HepG2 (cell line): ENCODE measurements at regions not wholly inside any gene's neighbourhood (a gene's known extent, or its start where the extent isn't known, plus 50 kb on each side); places are given as distances from the start of the nearest gene placed in this dataset.

Experiments
- ATAC-seq: fragments of 200-7000 bp; cut with Tn5 transposase; 3 replicates; pipeline ENCODE4 v1.9.1; 2020; ENCODE audit warnings: mild to moderate bottlenecking, moderate library complexity
- BruUV-seq: library from RNA; stranded (reverse); fragments of 400-500 nt; replicated peaks from 2 replicates; lab custom pipeline; 2021; lab: Mats Ljungman, UMichigan
- CTCF ChIA-PET: fragments of 300-600 bp; formaldehyde crosslinking; extraction: SDS; loops from one replicate; lab custom pipeline; 2021; ENCODE audit warnings: low total read pairs, inconsistent platforms, low intra/inter-chr PET ratio; lab: Yijun Ruan, JAX
- POLR2A ChIA-PET: fragments of 350-600 bp; sonication (Branson Sonifier 250); formaldehyde crosslinking; loops from one replicate; lab custom pipeline; 2020; ENCODE audit warnings: antibody characterized with exemption, inconsistent platforms; lab: Yijun Ruan, JAX
- DNase-seq: peaks from one replicate; pipeline ENCODE4 v3.0.0-alpha.2; 2015; ENCODE audit warnings: low spot score
- FAIRE-seq: peaks from 3 replicates; lab custom pipeline; 2011; peaks lifted over from hg19 to GRCh38; lab: Jason Lieb, UNC
- H2AFZ ChIP-seq: one replicate; pipeline ENCODE4 v1.6.1; 2011; ENCODE audit warnings: low read length, inconsistent platforms
- H3K27ac ChIP-seq: fragments of 300-600 bp; 3 replicates; pipeline ENCODE4 v1.8.0; 2011; ENCODE audit warnings: mixed run types, mild to moderate bottlenecking, mixed read lengths, low read length, inconsistent platforms; ENCODE audit not compliant: insufficient read depth; ENCODE audit errors: extremely low read length
- H3K27me3 ChIP-seq, 2 experiments: fragments of 200-600 bp in 1 of 2; 2 replicates in 1 of 2; 3 replicates in 1 of 2; pipeline versions ENCODE4 v1.6.0 to v1.8.0; 2011; ENCODE audit warnings: low read length in 2 of 2, mild to moderate bottlenecking in 2 of 2, moderate library complexity in 2 of 2, inconsistent platforms in 1 of 2; ENCODE audit not compliant: insufficient read depth in 2 of 2, control insufficient read depth in 1 of 2
- H3K36me3 ChIP-seq, 2 experiments: fragments of 200-600 bp in 1 of 2; replicated peaks in 1 of 2; 2 replicates in 1 of 2; 3 replicates in 1 of 2; pipeline versions ENCODE4 v1.5.1 to v1.8.0; 2011; ENCODE audit warnings: low read length in 2 of 2, inconsistent platforms in 1 of 2; ENCODE audit not compliant: insufficient read depth in 2 of 2, control insufficient read depth in 1 of 2
- H3K4me1 ChIP-seq: 2 replicates; pipeline ENCODE4 v1.5.1; 2012; ENCODE audit warnings: low read length, inconsistent platforms; ENCODE audit not compliant: insufficient read depth
- H3K4me2 ChIP-seq: 2 replicates; pipeline ENCODE4 v1.6.0; 2011; ENCODE audit warnings: low read depth, low read length, inconsistent platforms
- H3K4me3 ChIP-seq, 3 experiments: fragments of 200-600 bp in 1 of 3; sonication (generic), shearing (Covaris generic) in 1 of 3; replicated peaks in 1 of 3; 2 replicates each; pipeline ENCODE4 v1.5.1; 2011 to 2016; ENCODE audit warnings: low read length in 3 of 3, inconsistent platforms in 2 of 3, low read depth in 2 of 3, mild to moderate bottlenecking in 2 of 3, control low read depth in 1 of 3, mixed read lengths in 1 of 3; ENCODE audit not compliant: insufficient read depth in 1 of 3
- H3K79me2 ChIP-seq: one replicate; pipeline ENCODE4 v1.6.1; 2011; ENCODE audit warnings: low read length, inconsistent platforms; ENCODE audit not compliant: insufficient read depth
- H3K9ac ChIP-seq: 2 replicates; pipeline ENCODE4 v1.6.0; 2011; ENCODE audit warnings: mild to moderate bottlenecking, low read depth, low read length, inconsistent platforms; ENCODE audit not compliant: insufficient read depth
- H3K9me3 ChIP-seq: 2 replicates; pipeline ENCODE4 v1.5.1; 2012; ENCODE audit warnings: mild to moderate bottlenecking, low read length
- H4K20me1 ChIP-seq: 2 replicates; pipeline ENCODE4 v1.6.0; 2011; ENCODE audit warnings: inconsistent platforms, mild to moderate bottlenecking, low read length, moderate library complexity; ENCODE audit not compliant: insufficient read depth
- CBX1 ChIP-seq: IDR thresholded peaks from one replicate; pipeline ENCODE4 v1.6.1; 2016; ENCODE audit warnings: antibody characterized with exemption, low read depth
- FOXC1 ChIP-seq: sonication (generic); formaldehyde crosslinking; IDR thresholded peaks from 2 replicates; pipeline ENCODE4 v1.8.0; 2022; ENCODE audit warnings: mild to moderate bottlenecking, missing genetic modification reagents, borderline replicate concordance
- HDAC1 ChIP-seq: sonication (generic); formaldehyde crosslinking; IDR thresholded peaks from 2 replicates; pipeline ENCODE4 v1.5.1; 2020; ENCODE audit warnings: mild to moderate bottlenecking, missing genetic modification reagents
- NFE2L1 ChIP-seq: sonication (generic); formaldehyde crosslinking; IDR thresholded peaks from 2 replicates; pipeline ENCODE4 v1.4.0; 2020; ENCODE audit warnings: missing genetic modification reagents, mild to moderate bottlenecking, borderline replicate concordance
- SP5 ChIP-seq: IDR thresholded peaks from 2 replicates; pipeline ENCODE4 v1.6.1; 2016; ENCODE audit warnings: low read depth, borderline replicate concordance
- SRSF9 ChIP-seq: fragments of 200-400 bp; formaldehyde crosslinking; IDR thresholded peaks from 2 replicates; pipeline ENCODE4 v1.6.1; 2018; ENCODE audit warnings: borderline replicate concordance, mild to moderate bottlenecking, low read depth, low read length; ENCODE audit not compliant: insufficient read depth, poor library complexity, severe bottlenecking
- ZNF225 ChIP-seq: sonication (generic); formaldehyde crosslinking; IDR thresholded peaks from 2 replicates; pipeline ENCODE4 v1.4.0; 2020; ENCODE audit warnings: mild to moderate bottlenecking, missing genetic modification reagents
- ZNF331 ChIP-seq: sonication (generic); formaldehyde crosslinking; IDR thresholded peaks from 2 replicates; pipeline ENCODE4 v1.4.0; 2020; ENCODE audit warnings: missing genetic modification reagents
- ZNF776 ChIP-seq: sonication (generic); formaldehyde crosslinking; IDR thresholded peaks from 2 replicates; pipeline ENCODE4 v1.4.0; 2020; ENCODE audit warnings: mild to moderate bottlenecking, missing genetic modification reagents
- WGBS: methylation state at CpG from one replicate; pipeline ENCODE4 v1.1.6; 2017; ENCODE audit warnings: low lambda C conversion rate; 5-methylcytosine and 5-hydroxymethylcytosine counted together
- in situ Hi-C: cut with HindIII; loops from 2 replicates; pipeline ENCODE4 v1.10.0; 2017; ENCODE audit warnings: low pct_unique_long_range_greater_than_20kb; ENCODE audit not compliant: extremely low pct_ligation_motif_present
- intact Hi-C: fragments of 100-400 bp; cut with micrococcal nuclease; formaldehyde crosslinking; loops from one replicate; pipeline ENCODE4 v1.10.0; 2022; ENCODE audit not compliant: unreplicated experiment
- TF ChIP-seq, protein P1 (sequence below): sonication (generic); formaldehyde crosslinking; IDR thresholded peaks from 2 replicates; pipeline ENCODE4 v1.5.1; 2020; ENCODE audit warnings: mild to moderate bottlenecking, missing genetic modification reagents, moderate library complexity

- TF ChIP-seq SP5 (CRISPR knock-in tag) = no peak
- no peak for TF ChIP-seq ZNF776 (CRISPR knock-in tag)
- no peak for TF ChIP-seq NFE2L1 (CRISPR knock-in tag)
- TF ChIP-seq CBX1 = no peak
These were observed 239.7 kb upstream of the GATB start (continued) for GRCh38 chr4:152000518-152000917.

- Histone ChIP-seq H3K36me3 (no peaks in the 10 kb centered on the region), H3K79me2 (no peaks in the 10 kb centered on the region), H3K9me3 (no peaks in the 10 kb centered on the region), H3K27ac (no peak overlapping the region), H4K20me1 (no peaks in the 10 kb centered on the region), H3K4me1 (no peaks in the 10 kb centered on the region), H3K4me3 (no peak overlapping the region), H3K27me3 (peaks cover 0 to 2% of the 10 kb centered on the region in 2 experiments; a peak in 2 of 5 replicates), H3K9ac (no peak overlapping the region)
- POLR2A ChIA-PET = no interaction called here
- in situ Hi-C loops (no loop called here), intact Hi-C loops (no loop called here)
- WGBS = 24% methylated on average over 9 of the region's 9 CpGs
- CTCF ChIA-PET = no interaction called here
- TF ChIP-seq HDAC1 (CRISPR knock-in tag) = no peak
- no peak for TF ChIP-seq FOXC1 (CRISPR knock-in tag)
- TF ChIP-seq, protein P1, sequence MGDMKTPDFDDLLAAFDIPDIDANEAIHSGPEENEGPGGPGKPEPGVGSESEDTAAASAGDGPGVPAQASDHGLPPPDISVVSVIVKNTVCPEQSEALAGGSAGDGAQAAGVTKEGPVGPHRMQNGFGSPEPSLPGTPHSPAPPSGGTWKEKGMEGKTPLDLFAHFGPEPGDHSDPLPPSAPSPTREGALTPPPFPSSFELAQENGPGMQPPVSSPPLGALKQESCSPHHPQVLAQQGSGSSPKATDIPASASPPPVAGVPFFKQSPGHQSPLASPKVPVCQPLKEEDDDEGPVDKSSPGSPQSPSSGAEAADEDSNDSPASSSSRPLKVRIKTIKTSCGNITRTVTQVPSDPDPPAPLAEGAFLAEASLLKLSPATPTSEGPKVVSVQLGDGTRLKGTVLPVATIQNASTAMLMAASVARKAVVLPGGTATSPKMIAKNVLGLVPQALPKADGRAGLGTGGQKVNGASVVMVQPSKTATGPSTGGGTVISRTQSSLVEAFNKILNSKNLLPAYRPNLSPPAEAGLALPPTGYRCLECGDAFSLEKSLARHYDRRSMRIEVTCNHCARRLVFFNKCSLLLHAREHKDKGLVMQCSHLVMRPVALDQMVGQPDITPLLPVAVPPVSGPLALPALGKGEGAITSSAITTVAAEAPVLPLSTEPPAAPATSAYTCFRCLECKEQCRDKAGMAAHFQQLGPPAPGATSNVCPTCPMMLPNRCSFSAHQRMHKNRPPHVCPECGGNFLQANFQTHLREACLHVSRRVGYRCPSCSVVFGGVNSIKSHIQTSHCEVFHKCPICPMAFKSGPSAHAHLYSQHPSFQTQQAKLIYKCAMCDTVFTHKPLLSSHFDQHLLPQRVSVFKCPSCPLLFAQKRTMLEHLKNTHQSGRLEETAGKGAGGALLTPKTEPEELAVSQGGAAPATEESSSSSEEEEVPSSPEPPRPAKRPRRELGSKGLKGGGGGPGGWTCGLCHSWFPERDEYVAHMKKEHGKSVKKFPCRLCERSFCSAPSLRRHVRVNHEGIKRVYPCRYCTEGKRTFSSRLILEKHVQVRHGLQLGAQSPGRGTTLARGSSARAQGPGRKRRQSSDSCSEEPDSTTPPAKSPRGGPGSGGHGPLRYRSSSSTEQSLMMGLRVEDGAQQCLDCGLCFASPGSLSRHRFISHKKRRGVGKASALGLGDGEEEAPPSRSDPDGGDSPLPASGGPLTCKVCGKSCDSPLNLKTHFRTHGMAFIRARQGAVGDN = no peak
- no peak for TF ChIP-seq ZNF331 (CRISPR knock-in tag)
- TF ChIP-seq ZNF225 (CRISPR knock-in tag) = no peak
- no peak for TF ChIP-seq SRSF9
- TF ChIP-seq, all 625 proteins: peak for 0
- no peak overlapping the region for H2AFZ ChIP-seq
- FAIRE-seq (no peak), DNase-seq (no peak), ATAC-seq (no peak)
- no peak overlapping the region for H3K4me2 ChIP-seq
- no TSS peak for BruUV-seq
These were observed 237.9 kb upstream of the GATB start for GRCh38 chr4:151998723-151999122.
